ENCODE measurements at regions not wholly inside any gene's neighbourhood (a gene's known extent, or its start where the extent isn't known, plus 50 kb on each side); places are given as distances from the start of the nearest gene placed in this dataset.

DNA sequence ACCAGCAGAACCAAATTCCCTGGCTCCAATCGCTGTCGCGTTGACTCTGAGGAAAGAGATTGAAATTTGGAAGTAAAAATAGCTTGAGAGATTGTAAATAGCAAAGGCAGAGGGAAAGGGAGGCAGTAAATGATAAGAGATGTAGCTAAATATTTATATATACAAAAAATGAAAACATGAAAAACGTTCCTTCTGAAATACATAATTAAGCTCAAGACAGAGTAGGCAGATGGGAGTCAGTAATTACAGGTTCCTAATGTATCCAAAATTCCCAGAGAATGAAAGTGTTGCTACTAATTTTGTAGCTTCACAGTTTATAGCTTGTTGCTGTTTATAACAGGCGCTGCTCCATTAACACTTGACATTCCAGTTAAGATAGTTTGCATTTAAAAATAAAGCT lies 648.7 kb downstream of the KCNA4 start:
- no peaks in the 10 kb centered on the region for H3K36me3 Mint-ChIP-seq (ENCODE audit: insufficient read depth, unreplicated experiment)
- no peaks in the 10 kb centered on the region for H3K27me3 ChIP-seq (replicated peaks; ENCODE audit: control insufficient read depth, insufficient read depth, low read length)
- TF ChIP-seq, protein P1, sequence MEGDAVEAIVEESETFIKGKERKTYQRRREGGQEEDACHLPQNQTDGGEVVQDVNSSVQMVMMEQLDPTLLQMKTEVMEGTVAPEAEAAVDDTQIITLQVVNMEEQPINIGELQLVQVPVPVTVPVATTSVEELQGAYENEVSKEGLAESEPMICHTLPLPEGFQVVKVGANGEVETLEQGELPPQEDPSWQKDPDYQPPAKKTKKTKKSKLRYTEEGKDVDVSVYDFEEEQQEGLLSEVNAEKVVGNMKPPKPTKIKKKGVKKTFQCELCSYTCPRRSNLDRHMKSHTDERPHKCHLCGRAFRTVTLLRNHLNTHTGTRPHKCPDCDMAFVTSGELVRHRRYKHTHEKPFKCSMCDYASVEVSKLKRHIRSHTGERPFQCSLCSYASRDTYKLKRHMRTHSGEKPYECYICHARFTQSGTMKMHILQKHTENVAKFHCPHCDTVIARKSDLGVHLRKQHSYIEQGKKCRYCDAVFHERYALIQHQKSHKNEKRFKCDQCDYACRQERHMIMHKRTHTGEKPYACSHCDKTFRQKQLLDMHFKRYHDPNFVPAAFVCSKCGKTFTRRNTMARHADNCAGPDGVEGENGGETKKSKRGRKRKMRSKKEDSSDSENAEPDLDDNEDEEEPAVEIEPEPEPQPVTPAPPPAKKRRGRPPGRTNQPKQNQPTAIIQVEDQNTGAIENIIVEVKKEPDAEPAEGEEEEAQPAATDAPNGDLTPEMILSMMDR (IDR thresholded peaks at IDR 0.05; ENCODE audit: insufficient read depth in 1 of 2, low read depth in 1 of 2, low read length in 1 of 2, severe bottlenecking in 1 of 2, unreplicated experiment in 1 of 2): no peak
- H3K9me3 ChIP-seq: no peaks in the 10 kb centered on the region
- H3K27ac Mint-ChIP-seq (ENCODE audit: unreplicated experiment): no peak overlapping the region
- no peak overlapping the region for H3K4me3 ChIP-seq (ENCODE audit: low read depth, low read length)
- CTCF ChIA-PET: no interaction called here
- no peaks in the 10 kb centered on the region for H3K9me3 Mint-ChIP-seq (ENCODE audit: unreplicated experiment)
- no peak overlapping the region for H3K4me3 Mint-ChIP-seq (ENCODE audit: unreplicated experiment)
- no TSS peak for BruUV-seq (replicated peaks)
- peaks cover 11% of the 10 kb centered on the region for H3K27me3 Mint-ChIP-seq (ENCODE audit: insufficient read depth, unreplicated experiment)
- POLR2A ChIA-PET: no interaction called here
- intact Hi-C loops (cut with micrococcal nuclease; ENCODE audit: unreplicated experiment): no loop called here
- H3K4me1 Mint-ChIP-seq (ENCODE audit: low read depth, unreplicated experiment): no peaks in the 10 kb centered on the region
- DNase-seq: no peak
- no peaks in the 10 kb centered on the region for H3K36me3 ChIP-seq (ENCODE audit: control insufficient read depth, insufficient read depth, low read length)
- no peaks in the 10 kb centered on the region for H3K4me1 ChIP-seq

DNA sequence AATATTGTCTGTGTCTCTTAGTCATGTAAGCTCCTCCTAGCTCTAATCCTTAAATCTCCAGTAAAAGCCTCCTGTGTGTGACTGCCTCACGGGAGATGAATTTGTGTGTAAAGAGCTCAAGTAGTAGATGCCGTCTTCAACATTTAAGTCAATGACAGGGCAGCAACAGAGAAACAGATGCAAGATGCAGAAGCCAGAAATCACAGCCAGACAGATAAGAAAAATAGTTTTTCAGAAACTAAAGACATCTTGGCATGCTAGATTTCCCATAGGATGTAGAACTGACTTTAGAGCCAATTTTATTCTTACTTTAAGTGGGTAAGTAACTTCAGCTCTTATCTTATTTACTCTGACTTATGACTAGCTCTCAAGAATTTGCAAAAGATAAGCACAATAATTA lies 652.8 kb downstream of the KCNA4 start:
- Mint-ChIP-seq H3K36me3 (ENCODE audit: insufficient read depth, unreplicated experiment) (no peaks in the 10 kb centered on the region), H3K27ac (ENCODE audit: unreplicated experiment) (no peak overlapping the region), H3K4me3 (ENCODE audit: unreplicated experiment) (no peak overlapping the region), H3K9me3 (ENCODE audit: unreplicated experiment) (no peaks in the 10 kb centered on the region), H3K4me1 (ENCODE audit: low read depth, unreplicated experiment) (no peaks in the 10 kb centered on the region), H3K27me3 (ENCODE audit: insufficient read depth, unreplicated experiment) (peaks cover 14% of the 10 kb centered on the region)
- Histone ChIP-seq H3K9me3 (no peaks in the 10 kb centered on the region), H3K27me3 (replicated peaks; ENCODE audit: control insufficient read depth, insufficient read depth, low read length) (no peaks in the 10 kb centered on the region), H3K4me3 (ENCODE audit: low read depth, low read length) (no peak overlapping the region), H3K4me1 (no peaks in the 10 kb centered on the region), H3K36me3 (ENCODE audit: control insufficient read depth, insufficient read depth, low read length) (no peaks in the 10 kb centered on the region)
- CTCF ChIA-PET: no interaction called here
- POLR2A ChIA-PET: no interaction called here
- TF ChIP-seq, protein P1 (IDR thresholded peaks at IDR 0.05; ENCODE audit: insufficient read depth in 1 of 2, low read depth in 1 of 2, low read length in 1 of 2, severe bottlenecking in 1 of 2, unreplicated experiment in 1 of 2): no peak
- intact Hi-C loops (cut with micrococcal nuclease; ENCODE audit: unreplicated experiment): no loop called here
- DNase-seq: no peak
- BruUV-seq (replicated peaks): no TSS peak

DNA sequence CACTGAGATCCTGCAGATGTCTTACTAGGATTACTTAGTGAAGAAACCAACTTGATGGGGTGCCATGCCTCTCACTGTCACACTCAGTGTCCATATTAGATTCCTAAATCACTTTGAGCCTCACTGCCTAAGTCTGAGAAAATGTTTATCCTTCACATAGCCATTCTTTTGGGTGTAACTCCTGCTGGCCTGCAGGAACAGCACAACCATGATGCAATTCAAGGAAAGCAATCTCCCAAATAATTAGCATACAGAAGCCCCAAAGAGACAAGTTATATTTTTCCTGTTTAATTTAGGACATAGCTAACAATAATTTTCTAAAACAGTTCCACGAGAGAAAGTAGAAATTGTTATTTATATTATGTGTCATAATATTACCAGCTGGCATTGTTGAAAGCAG lies 655.5 kb downstream of the KCNA4 start:
- no peak overlapping the region for H3K4me3 ChIP-seq (ENCODE audit: low read depth, low read length)
- Mint-ChIP-seq H3K27ac (ENCODE audit: unreplicated experiment) (no peak overlapping the region), H3K9me3 (ENCODE audit: unreplicated experiment) (no peaks in the 10 kb centered on the region), H3K36me3 (ENCODE audit: insufficient read depth, unreplicated experiment) (no peaks in the 10 kb centered on the region), H3K4me1 (ENCODE audit: low read depth, unreplicated experiment) (no peaks in the 10 kb centered on the region), H3K27me3 (ENCODE audit: insufficient read depth, unreplicated experiment) (peaks cover 14% of the 10 kb centered on the region), H3K4me3 (ENCODE audit: unreplicated experiment) (no peak overlapping the region)
- ChIA-PET CTCF (no interaction called here), POLR2A (no interaction called here)
- no peaks in the 10 kb centered on the region for H3K9me3 ChIP-seq
- H3K36me3 ChIP-seq (ENCODE audit: control insufficient read depth, insufficient read depth, low read length): no peaks in the 10 kb centered on the region
- TF ChIP-seq, protein P1 (IDR thresholded peaks at IDR 0.05; ENCODE audit: insufficient read depth in 1 of 2, low read depth in 1 of 2, low read length in 1 of 2, severe bottlenecking in 1 of 2, unreplicated experiment in 1 of 2): no peak
- intact Hi-C loops (cut with micrococcal nuclease; ENCODE audit: unreplicated experiment): no loop called here
- BruUV-seq (replicated peaks): no TSS peak
- no peak for DNase-seq
- no peaks in the 10 kb centered on the region for H3K27me3 ChIP-seq (replicated peaks; ENCODE audit: control insufficient read depth, insufficient read depth, low read length)
- H3K4me1 ChIP-seq: no peaks in the 10 kb centered on the region

Measured in Caco-2 (cell line).